Muscle of leg (tissue), 3 donors: ENCODE measurements at regions not wholly inside any gene's neighbourhood (a gene's known extent, or its start where the extent isn't known, plus 50 kb on each side); places are given as distances from the start of the nearest gene placed in this dataset.

ENCODE experiments used
- DNase-seq: peaks from one replicate; pipeline ENCODE4 v3.0.0; 2013
- H3K27ac ChIP-seq: one replicate; pipeline ENCODE4 v1.5.1; 2013; ENCODE audit warnings: mild to moderate bottlenecking, low read length, control low read depth
- H3K27me3 ChIP-seq: one replicate; pipeline ENCODE4 v1.6.1; 2013; ENCODE audit warnings: low read length; ENCODE audit not compliant: control insufficient read depth, insufficient read depth
- H3K36me3 ChIP-seq: one replicate; pipeline ENCODE4 v1.6.1; 2013; ENCODE audit warnings: low read length; ENCODE audit not compliant: control insufficient read depth, insufficient read depth
- H3K4me1 ChIP-seq: one replicate; pipeline ENCODE4 v1.6.1; 2013; ENCODE audit warnings: low read length; ENCODE audit not compliant: control insufficient read depth, insufficient read depth
- H3K4me3 ChIP-seq: one replicate; pipeline ENCODE4 v1.5.1; 2013; ENCODE audit warnings: low read length, control low read depth
- H3K9me3 ChIP-seq: replicated peaks from 2 replicates; pipeline ENCODE4 v1.6.1; 2013; ENCODE audit warnings: low read depth, low read length; ENCODE audit not compliant: control insufficient read depth
- WGBS: methylation state at CpG from one replicate; pipeline ENCODE4 v1.1.5; 2013; ENCODE audit warnings: missing lambda C conversion rate; ENCODE audit not compliant: insufficient coverage; 5-methylcytosine and 5-hydroxymethylcytosine counted together

DNA sequence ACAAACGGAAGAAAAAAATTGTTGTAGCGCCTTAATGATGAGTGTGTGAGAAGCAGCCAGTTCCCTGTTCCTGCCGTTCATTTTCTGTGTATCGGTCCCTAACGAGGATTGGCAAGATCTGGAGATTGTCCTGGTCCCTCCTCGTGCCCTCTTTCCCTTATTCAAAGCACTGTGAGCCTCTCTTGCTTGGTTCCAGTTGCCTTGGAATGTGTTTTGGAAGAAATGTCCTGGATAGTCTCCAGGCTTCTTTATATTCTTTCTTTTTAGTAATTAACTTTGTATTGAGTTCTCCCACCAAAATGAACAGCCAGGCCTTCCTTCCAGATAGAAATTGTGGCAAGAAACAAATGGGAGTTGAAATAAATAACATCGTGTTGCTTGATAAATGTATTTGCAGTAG is 348.3 kb downstream of the CDH26 start:
- 100% methylated on average over 1 of the region's 7 CpGs for WGBS
- H3K9me3 ChIP-seq = no peaks in the 10 kb centered on the region
- H3K27me3 ChIP-seq = peaks cover 2% of the 10 kb centered on the region
- no peaks in the 10 kb centered on the region for H3K4me1 ChIP-seq
- no peak overlapping the region for H3K4me3 ChIP-seq
- no peak for DNase-seq
- no peaks in the 10 kb centered on the region for H3K36me3 ChIP-seq
- no peak overlapping the region for H3K27ac ChIP-seq

DNA sequence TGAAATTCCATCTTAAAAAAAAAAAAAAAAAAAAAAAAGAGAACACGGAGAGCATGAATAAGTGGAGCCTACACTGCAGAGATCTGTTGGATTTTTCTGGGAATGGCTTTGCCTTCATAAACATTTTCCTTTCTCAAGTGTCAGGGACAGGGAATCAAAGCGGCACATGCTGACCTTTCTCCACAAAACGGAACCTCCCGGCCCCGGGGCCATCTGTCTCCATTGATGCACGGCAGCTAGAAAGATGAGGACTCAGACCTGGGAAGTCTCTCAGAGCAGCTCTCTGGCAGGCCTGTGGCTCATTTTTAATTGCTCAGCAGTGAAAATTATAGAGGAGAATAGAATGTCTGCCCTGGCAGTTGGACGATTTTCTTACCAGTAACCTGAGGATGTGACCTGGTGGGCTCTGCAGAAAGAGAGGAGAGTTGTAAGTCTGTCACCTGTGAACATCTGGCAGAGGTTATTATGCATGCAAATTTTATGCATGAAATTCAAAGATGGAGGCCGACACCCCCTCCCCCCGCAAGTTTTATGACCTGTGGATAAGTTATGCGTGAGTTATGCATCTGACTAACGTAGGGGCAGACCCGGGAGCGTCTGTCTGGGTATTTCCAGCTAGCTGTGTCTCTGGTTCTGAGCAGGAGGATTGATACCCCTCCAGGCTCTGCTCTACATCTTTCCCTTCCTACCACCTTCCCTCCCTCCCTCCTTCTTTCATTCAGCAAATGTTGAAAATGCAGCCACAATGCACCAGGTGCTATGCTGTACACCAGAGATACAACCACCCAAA is 352.5 kb downstream of the CDH26 start:
- Histone ChIP-seq H3K9me3 (no peaks in the 10 kb centered on the region), H3K27ac (no peak overlapping the region), H3K27me3 (no peaks in the 10 kb centered on the region), H3K36me3 (no peaks in the 10 kb centered on the region), H3K4me1 (peaks cover 11% of the 10 kb centered on the region), H3K4me3 (no peak overlapping the region)
- DNase-seq = no peak
- WGBS = 77% methylated on average over 9 of the region's 13 CpGs

DNA sequence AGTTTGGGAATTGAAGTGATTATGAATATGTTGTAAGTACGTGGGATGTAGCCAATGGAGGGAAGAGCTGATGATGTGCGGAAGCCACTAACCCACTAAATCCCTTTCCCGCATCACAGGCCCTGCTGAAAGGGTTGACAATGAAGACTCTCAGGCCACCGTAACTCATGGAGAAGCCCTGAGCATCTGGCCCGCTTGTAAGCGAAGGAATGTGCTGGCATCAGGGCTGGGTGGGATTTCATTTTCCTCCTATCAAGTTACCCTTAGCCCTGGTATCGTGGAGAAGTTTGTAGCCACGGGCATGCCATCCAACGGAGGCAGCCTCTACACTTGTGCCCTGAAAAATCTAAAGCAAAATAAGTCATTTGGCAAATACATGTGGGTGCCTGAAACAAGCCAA is 355.0 kb downstream of the CDH26 start:
- Histone ChIP-seq H3K4me1 (peaks cover 22% of the 10 kb centered on the region), H3K27me3 (no peaks in the 10 kb centered on the region), H3K4me3 (no peak overlapping the region), H3K9me3 (no peaks in the 10 kb centered on the region), H3K36me3 (no peaks in the 10 kb centered on the region), H3K27ac (no peak overlapping the region)
- WGBS = 80% methylated on average over 2 of the region's 9 CpGs
- peak; percentile 44 for DNase-seq

DNA sequence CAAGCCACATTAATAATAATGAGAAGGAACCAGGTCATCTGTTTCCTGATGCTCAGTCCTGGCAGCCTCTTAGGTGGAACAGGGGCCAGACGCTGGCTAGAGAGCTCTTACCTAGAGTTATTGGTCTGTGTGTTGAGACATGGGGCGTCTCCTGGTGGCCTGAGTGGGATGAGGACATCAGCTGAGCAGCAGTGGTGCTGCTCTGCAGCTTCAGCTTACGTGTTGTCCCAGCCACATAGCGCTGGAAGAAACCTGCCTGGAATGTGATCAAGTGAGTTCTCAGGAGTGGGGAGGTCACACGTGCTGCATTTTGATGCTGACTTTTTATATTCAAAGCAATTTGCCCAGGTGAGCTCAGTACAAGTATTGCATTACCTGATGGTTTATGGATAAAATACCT is 355.4 kb downstream of the CDH26 start:
- Histone ChIP-seq H3K27ac (no peak overlapping the region), H3K27me3 (no peaks in the 10 kb centered on the region), H3K4me1 (peaks cover 22% of the 10 kb centered on the region), H3K9me3 (no peaks in the 10 kb centered on the region), H3K4me3 (no peak overlapping the region), H3K36me3 (no peaks in the 10 kb centered on the region)
- 58% methylated on average over 4 of the region's 5 CpGs for WGBS
- DNase-seq = no peak

DNA sequence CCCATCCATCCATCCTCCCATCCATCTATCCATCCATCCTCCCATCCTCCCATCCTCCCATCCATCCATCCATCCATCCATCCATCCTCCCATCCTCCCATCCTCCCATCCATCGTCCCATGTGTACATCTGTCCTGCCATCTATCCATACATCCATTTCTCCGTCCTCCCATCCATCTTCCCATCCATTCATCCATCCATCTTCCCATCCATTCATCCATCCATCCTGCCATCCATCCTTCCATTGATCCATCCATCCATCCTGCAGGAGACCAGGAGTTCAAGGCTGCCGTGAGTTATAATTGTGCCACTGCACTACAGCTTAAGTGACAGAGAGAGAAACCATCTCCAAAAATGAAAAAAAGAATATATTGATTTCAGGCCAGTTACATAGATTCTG is 356.5 kb downstream of the CDH26 start:
- peaks cover 22% of the 10 kb centered on the region for H3K4me1 ChIP-seq
- H3K9me3 ChIP-seq = no peaks in the 10 kb centered on the region
- no peak overlapping the region for H3K27ac ChIP-seq
- DNase-seq = no peak
- H3K4me3 ChIP-seq = no peak overlapping the region
- H3K27me3 ChIP-seq = no peaks in the 10 kb centered on the region
- 91% methylated on average over 2 of the region's 3 CpGs for WGBS
- no peaks in the 10 kb centered on the region for H3K36me3 ChIP-seq

DNA sequence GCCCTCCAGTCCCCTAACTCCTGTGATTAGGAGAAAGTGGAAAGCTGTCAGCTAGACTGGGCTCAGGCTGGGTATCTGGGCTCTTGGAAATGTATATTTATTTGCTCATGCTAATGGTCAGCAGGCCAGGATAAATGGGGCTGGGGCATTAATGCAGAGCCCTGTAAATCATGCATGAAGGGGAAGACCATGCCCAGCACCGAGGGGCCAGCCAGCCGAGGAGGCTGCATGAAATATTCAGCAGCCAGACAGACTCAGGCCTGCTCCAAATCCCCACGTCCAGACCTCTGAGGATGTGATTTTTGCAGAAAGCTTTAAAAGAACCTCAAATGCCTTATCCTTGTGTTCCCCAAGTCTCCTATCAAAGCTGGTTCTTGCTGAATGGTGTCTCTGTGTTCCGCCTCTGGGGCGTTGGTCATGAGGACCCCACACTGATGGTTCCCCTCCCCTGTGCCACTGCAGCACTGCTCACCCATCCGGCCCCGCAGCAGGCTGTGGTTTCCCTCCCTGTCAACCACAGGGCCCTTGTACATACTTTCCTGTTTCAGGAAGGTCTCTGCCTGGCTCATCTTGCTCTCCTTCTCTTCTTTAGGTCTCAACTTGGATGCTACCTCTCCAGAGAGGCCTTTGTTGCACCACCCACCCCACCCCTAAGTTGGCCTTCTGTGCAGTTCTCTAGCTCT is 358.4 kb downstream of the CDH26 start:
- 73% methylated on average over 5 of the region's 7 CpGs for WGBS
- Histone ChIP-seq H3K36me3 (no peaks in the 10 kb centered on the region), H3K27me3 (no peaks in the 10 kb centered on the region)

DNA sequence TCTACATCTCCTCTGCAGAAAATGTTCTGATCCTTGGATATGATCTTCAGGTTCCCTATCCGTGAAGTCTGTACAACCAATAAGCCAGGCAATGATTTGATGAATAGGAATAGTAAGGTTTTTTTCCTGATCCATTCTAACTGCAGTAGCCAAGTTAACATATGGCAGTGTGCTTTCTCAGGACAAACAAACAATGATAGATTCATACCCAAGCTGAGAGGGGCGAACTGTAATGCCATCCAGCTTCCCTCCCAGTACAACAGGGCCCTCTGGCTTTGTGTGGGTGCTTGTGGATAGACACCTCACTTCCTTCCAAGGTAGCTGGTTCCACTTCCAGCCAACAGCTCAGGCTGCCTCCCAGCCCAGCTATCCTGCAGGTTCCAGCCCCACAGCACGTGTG is 359.2 kb downstream of the CDH26 start:
- H3K4me1 ChIP-seq = peaks cover 22% of the 10 kb centered on the region
- no peaks in the 10 kb centered on the region for H3K36me3 ChIP-seq
- WGBS = no CpG with 5 or more reads among the region's 3 CpGs
- H3K27ac ChIP-seq = no peak overlapping the region
- H3K4me3 ChIP-seq = no peak overlapping the region
- no peaks in the 10 kb centered on the region for H3K27me3 ChIP-seq
- no peaks in the 10 kb centered on the region for H3K9me3 ChIP-seq
- DNase-seq = no peak

More for the DNA sequence above, 358.4 kb downstream of the CDH26 start:
- Histone ChIP-seq H3K4me1 (peaks cover 22% of the 10 kb centered on the region), H3K27ac (no peak overlapping the region), H3K9me3 (no peaks in the 10 kb centered on the region), H3K4me3 (no peak overlapping the region)
- no peak for DNase-seq

DNA sequence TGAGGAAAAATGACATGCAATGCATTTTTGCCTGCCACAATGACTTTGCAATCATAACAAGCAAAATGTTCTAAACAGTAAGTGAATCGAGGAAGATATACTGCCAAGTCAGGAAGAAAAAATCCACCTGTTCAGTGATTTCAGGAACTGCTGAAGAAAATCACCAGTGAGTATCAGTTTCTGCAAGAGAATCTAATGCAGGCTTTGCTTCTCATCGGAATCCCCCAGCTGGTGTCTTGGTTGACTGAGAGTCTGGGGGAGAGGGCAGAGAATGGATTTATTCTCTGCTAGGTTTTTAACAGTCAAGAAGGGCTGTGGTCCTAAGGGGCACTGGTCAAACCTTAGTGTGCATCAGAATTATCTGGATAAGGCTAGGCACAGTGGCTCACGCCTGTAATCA is 363.4 kb downstream of the CDH26 start:
- WGBS = 78% methylated on average over 3 of the region's 3 CpGs
- DNase-seq = no peak
- Histone ChIP-seq H3K4me3 (no peak overlapping the region), H3K36me3 (no peaks in the 10 kb centered on the region), H3K27ac (no peak overlapping the region), H3K9me3 (no peaks in the 10 kb centered on the region), H3K4me1 (peaks cover 5% of the 10 kb centered on the region), H3K27me3 (no peaks in the 10 kb centered on the region)

DNA sequence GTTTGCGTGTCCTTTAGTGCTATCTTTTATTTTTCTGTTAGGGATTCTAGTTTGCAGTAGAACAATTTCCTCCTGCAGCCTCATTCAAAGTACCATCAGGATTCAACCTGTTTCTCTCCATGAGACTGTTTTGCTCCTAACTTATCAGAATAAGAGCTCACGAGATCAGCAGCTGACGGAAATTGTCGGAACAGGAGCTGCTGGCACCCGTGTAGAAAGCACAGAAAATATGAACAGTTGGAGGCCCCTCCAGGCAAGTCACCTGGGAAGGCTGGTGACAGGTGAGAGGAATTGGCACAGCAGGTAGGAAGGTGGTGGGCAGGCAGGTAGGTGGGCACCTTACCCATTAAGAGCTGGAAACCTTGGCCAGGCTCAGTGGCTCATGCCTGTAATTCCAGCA is 368.6 kb downstream of the CDH26 start:
- 80% methylated on average over 1 of the region's 5 CpGs for WGBS
- H3K36me3 ChIP-seq = no peaks in the 10 kb centered on the region
- DNase-seq = no peak
- no peaks in the 10 kb centered on the region for H3K9me3 ChIP-seq
- H3K27ac ChIP-seq = no peak overlapping the region
- no peak overlapping the region for H3K4me3 ChIP-seq
- H3K4me1 ChIP-seq = no peaks in the 10 kb centered on the region
- no peaks in the 10 kb centered on the region for H3K27me3 ChIP-seq

DNA sequence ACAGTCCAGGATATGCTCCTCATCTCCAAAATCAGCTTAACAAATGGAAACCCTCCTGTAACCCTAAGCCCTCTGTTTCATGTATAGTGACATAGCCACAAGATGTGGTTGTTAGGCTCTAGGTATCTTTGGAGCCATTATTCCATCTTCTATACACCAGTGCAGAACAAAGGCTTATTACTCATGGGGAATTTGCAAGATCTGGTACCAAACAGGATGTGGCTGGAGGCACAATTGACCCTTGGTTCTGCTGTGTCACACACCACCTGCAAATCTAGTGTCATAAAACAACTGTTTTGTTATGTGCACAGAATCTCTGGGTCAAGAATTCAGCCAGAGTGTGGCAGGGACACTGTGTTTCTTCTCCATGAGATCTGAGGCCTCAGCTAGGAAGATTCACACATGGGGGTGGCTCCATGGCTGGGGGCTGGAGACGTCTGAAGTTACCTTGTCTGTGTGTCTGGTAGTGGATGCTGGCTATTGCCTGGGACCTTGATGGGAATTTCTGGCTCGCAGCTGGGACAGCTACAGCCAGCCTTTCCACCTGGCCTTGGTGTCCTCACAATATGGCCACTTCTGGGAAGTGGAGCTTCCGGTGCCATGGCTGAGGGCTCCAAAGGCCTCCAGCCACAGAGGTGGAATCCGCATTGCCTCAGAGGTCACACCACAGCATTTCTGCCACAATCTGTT is 369.9 kb downstream of the CDH26 start:
- H3K9me3 ChIP-seq = no peaks in the 10 kb centered on the region
- WGBS = 87% methylated on average over 3 of the region's 4 CpGs
- DNase-seq = no peak
- no peaks in the 10 kb centered on the region for H3K4me1 ChIP-seq
- H3K36me3 ChIP-seq = no peaks in the 10 kb centered on the region
- no peak overlapping the region for H3K4me3 ChIP-seq
- no peak overlapping the region for H3K27ac ChIP-seq
- H3K27me3 ChIP-seq = no peaks in the 10 kb centered on the region
